GM20000 (cell line): ENCODE measurements at regions not wholly inside any gene's neighbourhood (a gene's known extent, or its start where the extent isn't known, plus 50 kb on each side); places are given as distances from the start of the nearest gene placed in this dataset.

Experiments
- DNase-seq: peaks from one replicate; pipeline ENCODE4 v3.0.0; 2012; ENCODE audit warnings: low spot score
- CTCF ChIP-seq: IDR thresholded peaks from 2 replicates; pipeline ENCODE4 v1.5.1; 2012; ENCODE audit warnings: mild to moderate bottlenecking, control low read depth; ENCODE audit errors: extremely low read depth, missing control alignments

GRCh38 chr20:52098186-52098585 is 93.4 kb downstream of the ZFP64 start:
- no peak for DNase-seq
- no peak for TF ChIP-seq CTCF

- no peak for TF ChIP-seq CTCF
- DNase-seq: no peak
Observed at GRCh38 chr20:52096117-52096516, 95.5 kb downstream of the ZFP64 start.

GRCh38 chr20:52094693-52095092 is 96.9 kb downstream of the ZFP64 start:
- TF ChIP-seq CTCF: no peak
- DNase-seq: no peak

- no peak for DNase-seq
- TF ChIP-seq CTCF: no peak
Observed at GRCh38 chr20:52093575-52093974, 98.0 kb downstream of the ZFP64 start.

GRCh38 chr20:52090035-52090434 is 101.5 kb downstream of the ZFP64 start:
- no peak for DNase-seq
- TF ChIP-seq CTCF: no peak

GRCh38 chr20:52087471-52087870 is 104.1 kb downstream of the ZFP64 start:
- DNase-seq: no peak
- TF ChIP-seq CTCF: no peak

GRCh38 chr20:52086878-52087277 is 104.7 kb downstream of the ZFP64 start:
- no peak for DNase-seq
- no peak for TF ChIP-seq CTCF
